HG03439 (cell line): ENCODE measurements at regions not wholly inside any gene's neighbourhood (a gene's known extent, or its start where the extent isn't known, plus 50 kb on each side); places are given as distances from the start of the nearest gene placed in this dataset.
"Not testable (repeated sequence)": the region's sequence is repeated elsewhere in the genome, so short reads cannot be mapped to it uniquely, and the experiment has no call there.

ENCODE experiments used
- ATAC-seq: cut with Tn5 transposase; IDR thresholded peaks from one replicate; pipeline ENCODE4 v1.9.1; 2021; ENCODE audit warnings: mild to moderate bottlenecking, moderate library complexity; ENCODE audit not compliant: unreplicated experiment

GRCh38 chrX:5708251-5708650 lies 520.4 kb downstream of the NLGN4X start:
- no peak for ATAC-seq

GRCh38 chrX:5702890-5703289 lies 525.8 kb downstream of the NLGN4X start:
- no peak for ATAC-seq

- ATAC-seq: no peak
These were observed 532.7 kb downstream of the NLGN4X start for GRCh38 chrX:5695971-5696370.

- no peak for ATAC-seq
These were observed 544.7 kb downstream of the NLGN4X start for GRCh38 chrX:5683996-5684395.

GRCh38 chrX:5681159-5681558 lies 547.5 kb downstream of the NLGN4X start:
- no peak for ATAC-seq

- ATAC-seq: no peak
These were observed 554.6 kb downstream of the NLGN4X start for GRCh38 chrX:5674036-5674435.

- no peak for ATAC-seq
These were observed 556.6 kb downstream of the NLGN4X start for GRCh38 chrX:5672099-5672498.

- not testable (repeated sequence) for ATAC-seq
These were observed 562.0 kb downstream of the NLGN4X start for GRCh38 chrX:5666689-5667088.

GRCh38 chrX:5656544-5656943 lies 572.1 kb downstream of the NLGN4X start:
- no peak for ATAC-seq

- no peak for ATAC-seq
These were observed 577.8 kb downstream of the NLGN4X start for GRCh38 chrX:5650904-5651303.

GRCh38 chrX:5648941-5649568 lies 579.6 kb downstream of the NLGN4X start:
- no peak for ATAC-seq

GRCh38 chrX:5646818-5647217 lies 581.8 kb downstream of the NLGN4X start:
- peak; percentile 99 for ATAC-seq

GRCh38 chrX:5644776-5645175 lies 583.9 kb downstream of the NLGN4X start:
- no peak for ATAC-seq

- ATAC-seq: no peak
These were observed 588.6 kb downstream of the NLGN4X start for GRCh38 chrX:5640071-5640470.

GRCh38 chrX:5638572-5638971 lies 590.1 kb downstream of the NLGN4X start:
- ATAC-seq: no peak

- ATAC-seq: no peak
These were observed 595.8 kb downstream of the NLGN4X start for GRCh38 chrX:5632887-5633286.

- ATAC-seq: no peak
These were observed 596.5 kb downstream of the NLGN4X start for GRCh38 chrX:5632061-5632614.

GRCh38 chrX:5617666-5618065 lies 611.0 kb downstream of the NLGN4X start:
- ATAC-seq: no peak

GRCh38 chrX:5595570-5595969 lies 633.1 kb downstream of the NLGN4X start:
- no peak for ATAC-seq

GRCh38 chrX:5586726-5587125 lies 641.9 kb downstream of the NLGN4X start:
- no peak for ATAC-seq

- ATAC-seq: no peak
These were observed 653.3 kb downstream of the NLGN4X start for GRCh38 chrX:5575407-5575806.

GRCh38 chrX:5568934-5569333 lies 659.7 kb downstream of the NLGN4X start:
- ATAC-seq: no peak

- ATAC-seq: no peak
These were observed 669.3 kb downstream of the NLGN4X start for GRCh38 chrX:5559386-5559785.
